ENCODE measurements at regions not wholly inside any gene's neighbourhood (a gene's known extent, or its start where the extent isn't known, plus 50 kb on each side); places are given as distances from the start of the nearest gene placed in this dataset.

DNA sequence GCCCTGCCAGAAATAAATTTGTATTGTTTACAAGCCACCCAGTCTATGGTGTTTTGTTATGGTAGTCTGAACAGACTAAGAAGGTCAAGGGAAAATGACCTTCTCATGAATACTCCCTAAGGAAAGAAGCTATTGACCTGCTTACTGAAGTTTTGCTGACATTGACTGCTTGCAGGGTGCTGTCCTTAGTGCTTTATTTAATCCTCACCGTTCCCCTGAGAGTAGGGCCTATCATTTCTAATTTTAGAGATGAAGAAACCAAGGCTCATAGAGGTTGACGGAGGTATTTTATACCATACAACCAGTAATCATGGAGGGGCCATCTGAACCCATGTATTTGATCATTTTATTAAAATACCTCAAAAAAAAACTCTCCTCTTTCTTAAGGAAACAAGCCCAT, 66.7 kb upstream of the INCENP start:
- Histone ChIP-seq H3K36me3 (ENCODE audit: control insufficient read depth, insufficient read depth, low read length) (no peaks in the 10 kb centered on the region), H3K79me2 (ENCODE audit: control insufficient read depth, insufficient read depth, low read length) (no peaks in the 10 kb centered on the region), H3K4me3 (no peak overlapping the region), H3K4me1 (replicated peaks in 1 of 2; ENCODE audit: control insufficient read depth in 2 of 2, insufficient read depth in 2 of 2, low read length in 2 of 2) (peaks cover 0 to 8% of the 10 kb centered on the region in 2 experiments; a peak in 2 of 5 replicates), H4K20me1 (replicated peaks; ENCODE audit: control insufficient read depth, insufficient read depth, low read length) (no peaks in the 10 kb centered on the region), H3K27me3 (ENCODE audit: control insufficient read depth in 2 of 2, insufficient read depth in 2 of 2, low read length in 2 of 2) (no peaks in the 10 kb centered on the region), H2AFZ (ENCODE audit: low read depth, low read length) (no peak overlapping the region), H3K9me1 (ENCODE audit: control insufficient read depth, insufficient read depth, low read length) (no peaks in the 10 kb centered on the region), H3K27ac (ENCODE audit: extremely low read depth, low read depth, low read length) (no peak overlapping the region), H3K9me3 (replicated peaks; ENCODE audit: control insufficient read depth, insufficient read depth, low read depth, low read length) (no peaks in the 10 kb centered on the region), H3K9ac (ENCODE audit: insufficient read depth in 1 of 2, low read depth in 2 of 2, low read length in 2 of 2) (no peak overlapping the region), H3K4me2 (ENCODE audit: insufficient read depth, low read length) (no peak overlapping the region)
- no peak for FAIRE-seq
- DNase-seq (ENCODE audit: extremely low read depth in 1 of 4, low spot score in 3 of 4), result no peak
- ATAC-seq, result no peak
- intact Hi-C loops (cut with micrococcal nuclease), result no loop called here
- CTCF ChIA-PET (ENCODE audit: low intra/inter-chr PET ratio), result no interaction called here
- TF ChIP-seq ZEB2 (IDR thresholded peaks at IDR 0.05), result no peak
- no peak for TF ChIP-seq ADNP (tag; IDR thresholded peaks at IDR 0.05)
- TF ChIP-seq, protein P1, sequence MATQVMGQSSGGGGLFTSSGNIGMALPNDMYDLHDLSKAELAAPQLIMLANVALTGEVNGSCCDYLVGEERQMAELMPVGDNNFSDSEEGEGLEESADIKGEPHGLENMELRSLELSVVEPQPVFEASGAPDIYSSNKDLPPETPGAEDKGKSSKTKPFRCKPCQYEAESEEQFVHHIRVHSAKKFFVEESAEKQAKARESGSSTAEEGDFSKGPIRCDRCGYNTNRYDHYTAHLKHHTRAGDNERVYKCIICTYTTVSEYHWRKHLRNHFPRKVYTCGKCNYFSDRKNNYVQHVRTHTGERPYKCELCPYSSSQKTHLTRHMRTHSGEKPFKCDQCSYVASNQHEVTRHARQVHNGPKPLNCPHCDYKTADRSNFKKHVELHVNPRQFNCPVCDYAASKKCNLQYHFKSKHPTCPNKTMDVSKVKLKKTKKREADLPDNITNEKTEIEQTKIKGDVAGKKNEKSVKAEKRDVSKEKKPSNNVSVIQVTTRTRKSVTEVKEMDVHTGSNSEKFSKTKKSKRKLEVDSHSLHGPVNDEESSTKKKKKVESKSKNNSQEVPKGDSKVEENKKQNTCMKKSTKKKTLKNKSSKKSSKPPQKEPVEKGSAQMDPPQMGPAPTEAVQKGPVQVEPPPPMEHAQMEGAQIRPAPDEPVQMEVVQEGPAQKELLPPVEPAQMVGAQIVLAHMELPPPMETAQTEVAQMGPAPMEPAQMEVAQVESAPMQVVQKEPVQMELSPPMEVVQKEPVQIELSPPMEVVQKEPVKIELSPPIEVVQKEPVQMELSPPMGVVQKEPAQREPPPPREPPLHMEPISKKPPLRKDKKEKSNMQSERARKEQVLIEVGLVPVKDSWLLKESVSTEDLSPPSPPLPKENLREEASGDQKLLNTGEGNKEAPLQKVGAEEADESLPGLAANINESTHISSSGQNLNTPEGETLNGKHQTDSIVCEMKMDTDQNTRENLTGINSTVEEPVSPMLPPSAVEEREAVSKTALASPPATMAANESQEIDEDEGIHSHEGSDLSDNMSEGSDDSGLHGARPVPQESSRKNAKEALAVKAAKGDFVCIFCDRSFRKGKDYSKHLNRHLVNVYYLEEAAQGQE (IDR thresholded peaks at IDR 0.05; ENCODE audit: borderline replicate concordance), result 0 out of 2 replicates have a peak, but pooled peaks have one; percentile 13
- TF ChIP-seq, protein P1 (CRISPR knock-in tag; IDR thresholded peaks at IDR 0.05; ENCODE audit: low read depth), result no peak
- TF ChIP-seq ETV5 (CRISPR knock-in tag; IDR thresholded peaks at IDR 0.05; ENCODE audit: low read depth), result no peak
- 49% methylated on average over 2 of the region's 2 CpGs for WGBS (ENCODE audit: insufficient coverage, low coverage, missing lambda C conversion rate)
- BruUV-seq (replicated peaks), result no TSS peak
- POLR2A ChIA-PET, result interaction anchor here (0.5 to 1.0 kb wide), 3 partner anchors 85 to 109 kb away, joined by 3 read pairs; no protein-coding TSS in a partner anchor
- in situ Hi-C loops (cut with MboI), result no loop called here
